Pons (tissue), 1 donor: ENCODE measurements at regions not wholly inside any gene's neighbourhood (a gene's known extent, or its start where the extent isn't known, plus 50 kb on each side); places are given as distances from the start of the nearest gene placed in this dataset.

Experiments
- DNase-seq: peaks from one replicate; pipeline ENCODE4 v3.0.0-alpha.2; 2016; ENCODE audit warnings: low spot score

GRCh38 chr6:140062043-140063020 lies 687.9 kb upstream of the CITED2 start:
- no peak for DNase-seq

DNA sequence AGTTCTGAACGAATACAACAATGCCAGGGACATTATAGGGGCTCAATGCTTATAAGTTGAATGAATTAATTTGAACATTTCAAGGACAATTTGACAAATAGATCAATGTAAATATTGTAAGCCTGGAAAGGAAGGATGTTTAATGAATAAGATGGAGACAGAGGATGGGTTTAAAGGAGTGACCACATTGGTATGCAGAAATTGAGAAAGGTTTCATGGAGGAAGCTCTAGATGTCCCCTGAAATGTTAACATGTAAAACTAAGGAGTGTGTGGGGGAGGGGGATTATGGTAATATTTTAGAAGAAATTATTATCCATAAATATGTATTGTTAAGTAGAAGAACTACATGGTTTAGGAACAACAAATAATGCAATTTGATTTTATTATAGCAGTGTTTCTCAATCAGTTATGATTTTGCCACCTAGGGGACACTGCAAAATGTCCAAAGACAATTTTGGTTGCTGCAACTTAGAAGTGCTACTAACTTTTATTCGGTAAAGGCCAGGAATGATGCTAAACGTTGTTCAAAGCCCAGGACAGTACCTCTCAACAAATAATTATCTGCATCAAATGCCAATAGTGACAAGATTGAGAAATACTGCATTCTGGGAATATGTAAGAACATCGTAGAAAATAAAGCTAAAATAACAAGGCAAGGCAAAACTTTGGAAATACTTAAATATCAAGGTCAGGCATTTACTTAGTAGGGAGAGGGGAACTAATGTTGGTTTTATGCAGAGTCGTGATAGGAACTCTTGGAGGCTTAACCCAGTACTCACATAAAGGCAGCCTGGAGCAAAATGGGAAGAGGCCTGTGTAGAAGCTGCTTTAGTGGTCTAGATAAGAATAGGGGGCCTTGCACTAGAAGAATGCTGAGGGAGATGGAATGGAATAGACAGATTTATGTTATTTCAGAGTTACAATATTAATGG lies 686.9 kb upstream of the CITED2 start:
- DNase-seq = no peak

DNA sequence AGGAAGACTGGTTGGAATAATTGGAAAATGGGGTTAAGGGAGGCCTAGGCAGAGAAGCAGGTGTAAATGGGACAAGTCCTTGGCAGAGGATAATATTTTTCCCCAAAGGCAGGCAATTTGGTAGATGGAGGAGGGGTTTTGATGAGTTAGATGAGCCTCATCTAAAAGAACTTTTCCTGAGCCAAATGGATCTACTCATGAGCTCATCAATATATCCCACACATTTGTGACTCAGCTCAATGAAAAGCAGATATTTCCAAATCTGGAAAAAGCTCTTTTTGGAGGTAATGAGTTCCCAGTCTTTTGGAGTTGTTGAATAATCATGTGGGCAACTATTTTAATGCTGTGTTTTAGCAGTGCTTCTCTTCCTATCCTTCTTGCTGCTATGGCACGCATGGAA lies 685.5 kb upstream of the CITED2 start:
- DNase-seq = no peak

- DNase-seq = no peak
Measured at GRCh38 chr6:140058863-140059262, 684.4 kb upstream of the CITED2 start.

GRCh38 chr6:140052736-140053729 lies 678.6 kb upstream of the CITED2 start:
- DNase-seq = no peak

DNA sequence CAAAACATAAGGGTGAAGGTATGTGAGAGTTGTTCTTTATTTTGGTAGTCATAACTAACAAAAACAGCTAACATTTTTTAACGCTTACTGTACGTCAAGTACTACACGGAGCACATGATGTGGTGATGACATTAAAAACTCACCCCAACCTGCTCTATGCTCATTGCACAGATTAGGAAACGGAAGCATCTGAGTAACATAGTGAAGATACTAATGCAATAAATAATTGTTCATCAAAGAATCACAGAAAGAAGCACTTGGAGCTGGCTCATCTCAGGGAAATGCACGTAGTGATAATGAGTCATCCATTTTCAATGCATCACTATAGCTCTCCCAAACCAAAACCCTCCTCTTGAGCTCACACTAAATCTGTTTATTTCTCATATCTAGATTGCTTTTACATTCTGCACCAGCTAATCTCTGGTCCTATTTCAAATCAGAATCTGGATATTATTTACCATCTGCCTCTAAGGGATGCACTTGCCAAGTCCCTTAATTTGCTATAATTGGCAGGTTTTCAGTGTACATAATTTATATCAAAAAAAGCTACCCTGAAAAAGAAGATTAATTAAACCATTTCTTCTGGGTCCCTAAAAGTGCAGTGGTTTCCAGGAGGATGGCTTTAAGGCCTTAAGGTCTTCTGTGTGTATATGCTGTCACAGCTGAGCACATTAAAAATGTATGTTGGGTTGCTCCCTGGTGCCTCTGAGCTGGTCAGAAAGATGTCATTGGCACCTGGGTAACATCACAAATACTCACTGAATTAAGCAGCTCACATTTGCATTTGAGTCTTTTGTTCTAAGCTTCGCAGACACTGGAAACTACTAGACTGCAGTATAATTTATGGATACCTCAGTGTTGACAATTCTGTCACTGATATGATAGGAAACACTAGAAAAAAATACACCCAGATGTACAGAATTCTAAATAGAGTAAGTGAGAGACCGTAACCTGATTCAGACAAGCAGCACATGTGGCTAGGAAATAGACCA lies 677.4 kb upstream of the CITED2 start:
- no peak for DNase-seq

DNA sequence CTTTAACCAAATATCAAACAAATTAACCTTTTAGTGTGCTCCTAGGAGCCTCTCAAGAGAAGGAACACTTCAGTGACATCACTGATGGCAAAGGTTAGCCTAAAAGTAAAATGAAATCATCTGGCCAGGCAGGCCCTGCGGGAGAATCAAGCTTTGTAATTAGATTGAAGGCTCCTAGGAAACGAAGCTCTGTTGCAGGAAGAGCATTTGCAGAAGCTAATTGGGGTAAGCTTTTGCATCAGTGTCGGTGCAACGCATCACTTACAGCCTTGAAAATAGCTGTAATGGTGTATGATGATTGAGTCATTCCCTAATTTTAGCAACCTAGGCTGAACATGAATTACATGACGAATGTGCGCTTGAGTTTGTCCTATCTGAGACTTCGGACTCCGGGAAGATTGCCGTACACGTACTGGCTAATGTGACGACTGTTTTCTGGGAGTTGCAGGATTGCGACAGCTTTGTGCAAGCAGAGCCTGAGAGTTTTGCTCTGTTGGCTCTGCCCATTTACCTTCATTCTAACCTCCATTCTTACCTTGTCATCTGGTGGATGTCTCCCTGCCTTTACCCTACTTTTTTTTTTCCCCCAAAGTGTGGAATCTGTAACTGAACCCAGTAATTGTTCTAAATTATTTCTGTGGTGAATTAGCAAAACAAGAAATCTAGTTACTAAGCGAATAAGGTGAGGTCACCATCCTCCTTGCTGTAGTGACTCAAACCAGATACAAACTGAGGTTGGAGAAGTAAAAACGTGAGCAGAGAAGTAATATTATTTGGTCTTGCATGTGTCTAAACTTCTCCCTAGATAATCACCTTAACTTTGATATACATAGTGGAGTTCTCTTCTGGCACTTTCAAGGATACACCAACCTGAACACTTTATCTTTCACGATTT lies 675.9 kb upstream of the CITED2 start:
- DNase-seq = no peak

- no peak for DNase-seq
Measured at GRCh38 chr6:140049251-140049650, 674.8 kb upstream of the CITED2 start.

DNA sequence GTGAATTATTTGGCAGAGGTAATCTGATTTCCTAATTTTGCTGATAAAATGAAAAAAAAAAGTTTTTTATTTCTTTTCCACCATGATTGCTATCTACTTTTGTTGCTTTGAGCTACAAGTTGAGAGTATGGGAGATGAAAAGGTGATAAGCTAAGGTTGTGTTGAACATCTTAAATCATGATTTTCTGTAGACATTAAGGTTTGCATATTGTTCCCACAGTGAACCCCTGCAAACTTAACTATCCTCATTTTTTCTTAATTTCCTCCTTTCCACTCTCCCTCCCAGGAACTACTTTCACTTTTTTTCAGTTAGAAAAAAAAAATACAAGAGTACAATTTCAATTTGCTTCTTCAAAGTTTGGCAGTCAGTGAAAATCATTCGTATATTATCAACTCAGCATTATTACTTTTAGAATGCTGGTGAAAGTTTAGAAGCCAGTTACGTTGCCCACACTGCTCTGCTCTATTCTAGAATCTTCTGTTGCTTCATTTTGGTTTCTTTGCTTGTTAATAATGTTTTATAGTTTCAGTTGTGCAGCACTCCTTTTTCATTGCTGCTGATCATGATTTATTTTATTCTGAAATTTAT lies 673.8 kb upstream of the CITED2 start:
- no peak for DNase-seq

- DNase-seq = no peak
Measured at GRCh38 chr6:140047321-140047720, 672.9 kb upstream of the CITED2 start.

- no peak for DNase-seq
Measured at GRCh38 chr6:140046016-140046632, 671.7 kb upstream of the CITED2 start.

DNA sequence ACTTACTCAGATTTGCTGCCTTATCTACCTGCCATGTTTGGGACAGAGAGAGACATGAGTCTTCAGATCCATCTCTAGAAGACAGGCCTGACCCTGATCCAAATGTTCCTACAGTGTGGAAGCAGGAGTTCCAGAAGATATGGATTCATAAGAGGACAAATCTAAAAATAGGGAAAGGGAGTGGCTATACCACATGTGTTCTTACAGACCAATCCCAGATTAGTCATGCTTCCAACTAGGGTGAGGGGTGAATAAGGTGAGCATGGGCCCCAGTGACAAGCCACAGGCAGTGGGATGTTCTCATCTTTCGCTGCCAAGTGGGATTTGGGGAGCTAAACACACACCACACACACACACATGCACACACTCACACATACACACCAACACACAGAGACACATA lies 670.7 kb upstream of the CITED2 start:
- DNase-seq = no peak

- DNase-seq = no peak
Measured at GRCh38 chr6:140044626-140045025, 670.2 kb upstream of the CITED2 start.

DNA sequence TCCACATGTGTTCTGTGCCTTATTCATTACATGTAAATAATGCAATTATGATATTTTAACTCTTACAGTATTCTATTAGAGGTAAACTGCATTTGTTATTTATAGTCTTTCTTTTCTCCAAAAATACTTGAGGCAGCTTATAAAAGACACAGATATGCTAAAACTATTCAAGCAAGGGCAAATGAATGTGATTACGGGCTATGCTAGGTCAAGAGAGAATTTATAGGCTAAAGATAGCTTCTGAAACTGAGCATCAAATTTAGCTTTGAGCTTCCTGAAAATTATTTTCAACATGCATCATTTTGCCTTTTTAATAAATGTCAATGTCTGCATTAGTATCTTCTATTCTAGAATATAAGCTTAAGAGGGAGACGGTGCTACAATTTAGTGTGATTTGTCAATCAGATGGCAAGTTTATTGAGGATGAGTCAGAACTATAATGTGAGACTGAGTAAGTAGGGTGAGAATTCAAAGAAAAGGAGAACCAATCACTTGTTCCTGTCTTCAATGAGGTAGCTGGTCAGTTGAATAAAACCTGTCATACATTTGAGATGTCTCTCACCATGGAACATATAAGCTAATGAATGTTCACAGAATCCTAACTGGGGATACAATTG lies 669.4 kb upstream of the CITED2 start:
- no peak for DNase-seq

DNA sequence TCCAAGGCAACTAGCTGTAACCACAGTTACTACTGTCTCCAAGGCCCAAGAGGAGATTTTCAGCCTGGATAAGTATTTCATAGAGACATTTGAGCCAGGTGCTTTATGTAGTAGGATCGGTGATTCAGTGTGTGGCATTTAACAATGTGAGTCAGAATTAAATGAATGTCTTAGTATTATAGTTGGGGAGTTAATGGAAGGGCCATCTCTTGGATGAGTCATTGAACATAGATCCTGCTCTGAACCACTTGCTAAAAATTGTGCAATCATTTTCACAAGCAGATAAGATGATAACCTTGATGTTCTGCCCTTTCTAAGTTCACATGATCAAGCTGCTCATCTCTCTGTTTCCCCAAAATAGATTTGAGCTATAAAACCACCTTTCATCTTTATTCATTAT lies 668.9 kb upstream of the CITED2 start:
- no peak for DNase-seq

- DNase-seq = no peak
Measured at GRCh38 chr6:140041571-140042332, 667.3 kb upstream of the CITED2 start.

- no peak for DNase-seq
Measured at GRCh38 chr6:140041056-140041455, 666.6 kb upstream of the CITED2 start.
